ENCODE measurements at regions not wholly inside any gene's neighbourhood (a gene's known extent, or its start where the extent isn't known, plus 50 kb on each side); places are given as distances from the start of the nearest gene placed in this dataset.

DNA sequence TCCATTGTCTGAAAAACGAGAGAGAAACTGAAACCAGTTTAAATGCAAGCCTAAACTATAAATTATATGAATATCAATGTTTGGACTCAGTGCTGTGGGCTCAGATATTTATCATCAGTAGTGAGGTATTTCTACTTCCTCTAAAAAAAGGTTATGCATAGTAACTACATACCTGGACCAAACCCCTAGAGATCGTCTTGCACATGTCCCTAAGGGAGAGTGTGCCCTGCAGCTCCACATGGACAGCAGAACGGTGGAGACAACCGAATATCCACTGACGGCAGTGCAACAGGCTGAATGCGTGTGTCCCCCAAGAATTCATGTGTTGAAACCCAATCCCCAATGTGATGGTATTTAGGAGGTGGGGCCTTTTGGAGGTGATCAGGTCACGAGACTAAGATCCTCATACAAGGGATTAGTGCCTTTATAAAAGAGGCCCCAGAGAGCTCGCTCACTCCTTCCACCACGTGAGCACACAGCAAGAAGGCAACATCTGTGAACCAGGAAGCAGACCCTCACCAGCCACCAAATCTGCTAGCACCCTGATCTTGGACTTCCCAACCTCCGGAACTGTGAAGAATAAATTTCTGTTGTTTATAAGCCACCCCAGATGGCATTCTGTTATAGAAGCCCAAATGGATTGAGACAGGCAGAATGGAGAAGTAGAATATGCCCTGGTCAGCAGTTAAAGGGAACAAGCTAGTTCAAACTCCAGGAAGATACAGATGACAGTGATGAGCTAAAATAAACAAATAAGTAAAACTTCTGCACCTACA lies 208.4 kb downstream of the ANAPC1 start:
- Histone ChIP-seq H3K36me3 (no peaks in the 10 kb centered on the region), H3K27ac (no peak overlapping the region), H3K4me1 (peaks cover 0 to 19% (median 0%) of the 10 kb centered on the region in 3 donors), H3K9me3 (no peaks in the 10 kb centered on the region), H3K4me3 (no peak overlapping the region), H3K27me3 (no peaks in the 10 kb centered on the region)
- TF ChIP-seq CTCF (IDR thresholded peaks at IDR 0.05): no peak
- TF ChIP-seq POLR2A (IDR thresholded peaks at IDR 0.05): no peak
- no peak for TF ChIP-seq POLR2AphosphoS5 (IDR thresholded peaks at IDR 0.05)
- TF ChIP-seq EP300 (IDR thresholded peaks at IDR 0.05): no peak
- ATAC-seq: no peak
- 60 to 85% methylated on average over 2 to 9 of the region's 10 CpGs for WGBS, 2 donors (ENCODE audit: low coverage in 1 of 2)

- Histone ChIP-seq H3K27me3 (no peaks in the 10 kb centered on the region), H3K4me1 (peaks cover 0 to 13% (median 0%) of the 10 kb centered on the region in 3 donors), H3K4me3 (no peak overlapping the region), H3K27ac (no peak overlapping the region), H3K36me3 (no peaks in the 10 kb centered on the region), H3K9me3 (no peaks in the 10 kb centered on the region)
- TF ChIP-seq POLR2AphosphoS5 (IDR thresholded peaks at IDR 0.05): no peak
- TF ChIP-seq POLR2A (IDR thresholded peaks at IDR 0.05): no peak
- TF ChIP-seq CTCF (IDR thresholded peaks at IDR 0.05): no peak
- TF ChIP-seq EP300 (IDR thresholded peaks at IDR 0.05): no peak
- no peak for ATAC-seq
- 80 to 90% methylated on average over 4 of the region's 4 CpGs for WGBS, 2 donors (ENCODE audit: low coverage in 1 of 2)
Measured at GRCh38 chr2:111676291-111676822, 207.6 kb downstream of the ANAPC1 start.

GRCh38 chr2:111678161-111678560 lies 205.8 kb downstream of the ANAPC1 start:
- no peaks in the 10 kb centered on the region for H3K27me3 ChIP-seq
- H3K36me3 ChIP-seq: no peaks in the 10 kb centered on the region
- ATAC-seq: no peak
- no peak overlapping the region for H3K4me3 ChIP-seq
- 88 to 89% methylated on average over 7 of the region's 7 CpGs for WGBS, 2 donors (ENCODE audit: low coverage in 1 of 2)
- TF ChIP-seq POLR2AphosphoS5 (IDR thresholded peaks at IDR 0.05): no peak
- TF ChIP-seq POLR2A (IDR thresholded peaks at IDR 0.05): no peak
- no peak for TF ChIP-seq EP300 (IDR thresholded peaks at IDR 0.05)
- TF ChIP-seq CTCF (IDR thresholded peaks at IDR 0.05): no peak
- H3K27ac ChIP-seq: no peak overlapping the region
- no peaks in the 10 kb centered on the region for H3K9me3 ChIP-seq
- peaks cover 0 to 7% (median 0%) of the 10 kb centered on the region in 3 donors for H3K4me1 ChIP-seq

GRCh38 chr2:111678651-111679050 lies 205.3 kb downstream of the ANAPC1 start:
- H3K27me3 ChIP-seq: no peaks in the 10 kb centered on the region
- H3K36me3 ChIP-seq: no peaks in the 10 kb centered on the region
- H3K4me3 ChIP-seq: no peak overlapping the region
- no peaks in the 10 kb centered on the region for H3K9me3 ChIP-seq
- TF ChIP-seq EP300 (IDR thresholded peaks at IDR 0.05) (no peak), CTCF (IDR thresholded peaks at IDR 0.05) (no peak), POLR2AphosphoS5 (IDR thresholded peaks at IDR 0.05) (no peak), POLR2A (IDR thresholded peaks at IDR 0.05) (no peak)
- H3K4me1 ChIP-seq: peaks cover 0 to 3% (median 0%) of the 10 kb centered on the region in 3 donors
- ATAC-seq: no peak
- no peak overlapping the region for H3K27ac ChIP-seq
- 32% methylated on average over 3 of the region's 5 CpGs; no CpG with 5 or more reads in 1 of the 2 donors for WGBS, 2 donors (ENCODE audit: low coverage in 1 of 2)

- Histone ChIP-seq H3K9me3 (no peaks in the 10 kb centered on the region), H3K27ac (no peak overlapping the region), H3K4me1 (no peaks in the 10 kb centered on the region), H3K4me3 (no peak overlapping the region), H3K36me3 (no peaks in the 10 kb centered on the region), H3K27me3 (no peaks in the 10 kb centered on the region)
- TF ChIP-seq POLR2AphosphoS5 (IDR thresholded peaks at IDR 0.05) (no peak), CTCF (IDR thresholded peaks at IDR 0.05) (no peak), EP300 (IDR thresholded peaks at IDR 0.05) (no peak), POLR2A (IDR thresholded peaks at IDR 0.05) (no peak)
- no peak for ATAC-seq
- WGBS, 2 donors (ENCODE audit: low coverage in 1 of 2): 81 to 86% methylated on average over 2 of the region's 2 CpGs
Measured at GRCh38 chr2:111679202-111679601, 204.8 kb downstream of the ANAPC1 start.

All from gastroesophageal sphincter (tissue), 4 donors.